GM12891 (cell line): ENCODE measurements at regions not wholly inside any gene's neighbourhood (a gene's known extent, or its start where the extent isn't known, plus 50 kb on each side); places are given as distances from the start of the nearest gene placed in this dataset.
"Not testable (repeated sequence)": the region's sequence is repeated elsewhere in the genome, so short reads cannot be mapped to it uniquely, and the experiment has no call there.

Experiments
- DNase-seq: peaks from one replicate; pipeline ENCODE4 v3.0.0; 2011; ENCODE audit warnings: low spot score; ENCODE audit not compliant: insufficient read length
- FAIRE-seq: peaks from 2 replicates; lab custom pipeline; 2011; peaks lifted over from hg19 to GRCh38; lab: Jason Lieb, UNC

DNA sequence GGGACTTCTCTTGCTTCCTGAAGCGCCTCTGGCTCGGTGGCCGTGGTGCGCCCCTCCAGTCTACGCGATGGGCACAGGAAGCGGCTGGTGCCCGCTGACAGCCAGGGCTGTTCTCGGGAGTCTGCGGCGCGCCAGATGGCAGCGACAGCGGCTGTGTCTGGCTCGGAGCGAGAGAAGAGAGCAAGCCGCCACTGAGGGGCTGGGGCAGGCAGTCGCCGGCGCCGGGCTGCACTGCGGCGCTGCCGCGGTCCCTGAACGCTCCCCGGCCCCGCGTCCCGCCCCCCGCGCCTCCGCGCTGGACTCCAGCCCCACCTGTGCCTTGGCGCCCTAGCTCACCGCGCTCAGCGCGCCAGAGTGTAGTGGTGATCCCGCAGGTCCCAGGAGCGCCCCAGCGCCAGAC is 2994.6 kb downstream of the RPIA start:
- not testable (repeated sequence) for FAIRE-seq, DNase-seq
